Gastrocnemius medialis (tissue), 4 donors: ENCODE measurements at regions not wholly inside any gene's neighbourhood (a gene's known extent, or its start where the extent isn't known, plus 50 kb on each side); places are given as distances from the start of the nearest gene placed in this dataset.

Experiments used
- ATAC-seq, 2 donors: fragments of 150-250 bp; one replicate each; pipeline ENCODE4 v1.9.1; 2016
- DNase-seq, 2 donors: peaks; one replicate each; pipeline ENCODE4 v3.0.0-alpha.2; 2019
- H3K27ac ChIP-seq, 4 donors: fragments of 200-600 bp; sonication (generic); 1 replicate in 1 of 4; 2 replicates in 3 of 4; pipeline ENCODE4 v1.5.1; 2016 to 2018; ENCODE audit warnings: mild to moderate bottlenecking in 2 of 4, moderate library complexity in 1 of 4
- H3K27me3 ChIP-seq, 3 donors: fragments of 200-600 bp; sonication (generic) in 2 of 3; 1 replicate in 1 of 3; 2 replicates in 2 of 3; pipeline versions ENCODE4 v1.5.1 to v1.6.0; 2016 to 2019; ENCODE audit warnings: mild to moderate bottlenecking in 1 of 3, moderate library complexity in 1 of 3
- H3K36me3 ChIP-seq, 2 donors: fragments of 200-600 bp; sonication (generic) in 1 of 2; one replicate each; pipeline ENCODE4 v1.5.1; 2017 to 2018
- H3K4me1 ChIP-seq, 2 donors: fragments of 200-600 bp; sonication (generic) in 1 of 2; one replicate each; pipeline ENCODE4 v1.5.1; 2016 to 2017; ENCODE audit warnings: mild to moderate bottlenecking in 2 of 2
- H3K4me3 ChIP-seq, 4 donors: fragments of 200-600 bp; sonication (generic) in 3 of 4; 1 replicate in 1 of 4; 2 replicates in 3 of 4; pipeline ENCODE4 v1.5.1; 2016 to 2019; ENCODE audit warnings: mild to moderate bottlenecking in 2 of 4
- H3K9me3 ChIP-seq, 3 donors: fragments of 200-600 bp; sonication (generic) in 2 of 3; 1 replicate in 1 of 3; 2 replicates in 2 of 3; pipeline ENCODE4 v1.5.1; 2016 to 2019
- CTCF ChIP-seq, 5 experiments: fragments of 450-650 bp in 3 of 5; fragments of 200-600 bp in 2 of 5; sonication (generic) in 2 of 5; IDR thresholded peaks in 4 of 5; conservative IDR thresholded peaks in 1 of 5; 1 replicate in 4 of 5; 2 replicates in 1 of 5; pipeline ENCODE4 v1.5.1; 2016 to 2019; ENCODE audit warnings: antibody characterized with exemption in 5 of 5, mild to moderate bottlenecking in 3 of 5, moderate library complexity in 3 of 5
- POLR2A ChIP-seq, 2 donors: fragments of 450-650 bp; IDR thresholded peaks; one replicate each; pipeline ENCODE4 v1.6.1; 2017; ENCODE audit warnings: antibody characterized with exemption in 2 of 2, mild to moderate bottlenecking in 2 of 2, moderate library complexity in 2 of 2
- in situ Hi-C, 4 donors: fragments of 200-750 bp; cut with MboI; loops; one replicate each; pipeline versions ENCODE4 v1.15.0 to v1.8.0; 2017; ENCODE audit warnings: low sequenced_read_pairs in 4 of 4
- intact Hi-C: fragments of 100-400 bp; cut with DNase I; formaldehyde crosslinking; loops from one replicate; pipeline ENCODE4 v1.15.1; 2023; ENCODE audit warnings: low total_unique reads

- DNase-seq = no peak
- TF ChIP-seq POLR2A (IDR thresholded peaks at IDR 0.05) = no peak
- no peak for TF ChIP-seq CTCF (IDR thresholded peaks at IDR 0.05 in 4 of 5, conservative IDR thresholded peaks at IDR 0.05 in 1 of 5)
- H3K9me3 ChIP-seq = no peaks in the 10 kb centered on the region
- no peak overlapping the region for H3K27ac ChIP-seq
- intact Hi-C loops (no loop called here), in situ Hi-C loops (no loop called here)
- H3K36me3 ChIP-seq = no peaks in the 10 kb centered on the region
- H3K27me3 ChIP-seq = no peaks in the 10 kb centered on the region
- H3K4me1 ChIP-seq = peaks cover 9 to 10% of the 10 kb centered on the region in 2 donors
- no peak for ATAC-seq
- H3K4me3 ChIP-seq = no peak overlapping the region
Observed at GRCh38 chr5:143537056-143537455, 133.6 kb upstream of the NR3C1 start.

- Histone ChIP-seq H3K4me3 (no peak overlapping the region), H3K4me1 (peaks cover 2 to 5% of the 10 kb centered on the region in 2 donors), H3K27ac (no peak overlapping the region), H3K36me3 (no peaks in the 10 kb centered on the region), H3K27me3 (no peaks in the 10 kb centered on the region), H3K9me3 (no peaks in the 10 kb centered on the region)
- intact Hi-C loops (no loop called here), in situ Hi-C loops (no loop called here)
- peak; percentile 26 to 90 for ATAC-seq
- TF ChIP-seq POLR2A (IDR thresholded peaks at IDR 0.05) (no peak), CTCF (IDR thresholded peaks at IDR 0.05 in 4 of 5, conservative IDR thresholded peaks at IDR 0.05 in 1 of 5) (no peak)
- peak in 1 of 2 donors; percentile 51 for DNase-seq
Observed at GRCh38 chr5:143536364-143536763, 132.9 kb upstream of the NR3C1 start.

GRCh38 chr5:143534761-143535154 is 131.3 kb upstream of the NR3C1 start:
- no peaks in the 10 kb centered on the region for H3K27me3 ChIP-seq
- in situ Hi-C loops (no loop called here), intact Hi-C loops (no loop called here)
- no peak overlapping the region for H3K27ac ChIP-seq
- no peaks in the 10 kb centered on the region for H3K4me1 ChIP-seq
- H3K4me3 ChIP-seq = no peak overlapping the region
- no peak for TF ChIP-seq POLR2A (IDR thresholded peaks at IDR 0.05)
- no peak for TF ChIP-seq CTCF (IDR thresholded peaks at IDR 0.05 in 4 of 5, conservative IDR thresholded peaks at IDR 0.05 in 1 of 5)
- no peaks in the 10 kb centered on the region for H3K9me3 ChIP-seq
- H3K36me3 ChIP-seq = no peaks in the 10 kb centered on the region
- DNase-seq = no peak
- ATAC-seq = no peak

GRCh38 chr5:143533978-143534760 is 130.7 kb upstream of the NR3C1 start:
- Histone ChIP-seq H3K27me3 (no peaks in the 10 kb centered on the region), H3K9me3 (no peaks in the 10 kb centered on the region), H3K36me3 (no peaks in the 10 kb centered on the region), H3K27ac (no peak overlapping the region), H3K4me1 (no peaks in the 10 kb centered on the region), H3K4me3 (no peak overlapping the region)
- DNase-seq (no peak), ATAC-seq (no peak)
- intact Hi-C loops = no loop called here
- in situ Hi-C loops = no loop called here
- TF ChIP-seq POLR2A (IDR thresholded peaks at IDR 0.05) (no peak), CTCF (IDR thresholded peaks at IDR 0.05 in 4 of 5, conservative IDR thresholded peaks at IDR 0.05 in 1 of 5) (no peak)

GRCh38 chr5:143533475-143533874 is 130.0 kb upstream of the NR3C1 start:
- no peaks in the 10 kb centered on the region for H3K9me3 ChIP-seq
- in situ Hi-C loops (no loop called here), intact Hi-C loops (no loop called here)
- DNase-seq = no peak
- no peak overlapping the region for H3K4me3 ChIP-seq
- no peaks in the 10 kb centered on the region for H3K4me1 ChIP-seq
- no peak for ATAC-seq
- no peaks in the 10 kb centered on the region for H3K27me3 ChIP-seq
- no peak for TF ChIP-seq CTCF (IDR thresholded peaks at IDR 0.05 in 4 of 5, conservative IDR thresholded peaks at IDR 0.05 in 1 of 5)
- no peak for TF ChIP-seq POLR2A (IDR thresholded peaks at IDR 0.05)
- no peaks in the 10 kb centered on the region for H3K36me3 ChIP-seq
- H3K27ac ChIP-seq = no peak overlapping the region
